HG02798 (cell line): ENCODE measurements at regions not wholly inside any gene's neighbourhood (a gene's known extent, or its start where the extent isn't known, plus 50 kb on each side); places are given as distances from the start of the nearest gene placed in this dataset.

Experiments used
- ATAC-seq: cut with Tn5 transposase; IDR thresholded peaks from one replicate; pipeline ENCODE4 v1.9.1; 2021; ENCODE audit warnings: mild to moderate bottlenecking; ENCODE audit not compliant: unreplicated experiment, poor library complexity

GRCh38 chr6:40914005-40914404 lies 125.0 kb downstream of the UNC5CL start:
- no peak for ATAC-seq

DNA sequence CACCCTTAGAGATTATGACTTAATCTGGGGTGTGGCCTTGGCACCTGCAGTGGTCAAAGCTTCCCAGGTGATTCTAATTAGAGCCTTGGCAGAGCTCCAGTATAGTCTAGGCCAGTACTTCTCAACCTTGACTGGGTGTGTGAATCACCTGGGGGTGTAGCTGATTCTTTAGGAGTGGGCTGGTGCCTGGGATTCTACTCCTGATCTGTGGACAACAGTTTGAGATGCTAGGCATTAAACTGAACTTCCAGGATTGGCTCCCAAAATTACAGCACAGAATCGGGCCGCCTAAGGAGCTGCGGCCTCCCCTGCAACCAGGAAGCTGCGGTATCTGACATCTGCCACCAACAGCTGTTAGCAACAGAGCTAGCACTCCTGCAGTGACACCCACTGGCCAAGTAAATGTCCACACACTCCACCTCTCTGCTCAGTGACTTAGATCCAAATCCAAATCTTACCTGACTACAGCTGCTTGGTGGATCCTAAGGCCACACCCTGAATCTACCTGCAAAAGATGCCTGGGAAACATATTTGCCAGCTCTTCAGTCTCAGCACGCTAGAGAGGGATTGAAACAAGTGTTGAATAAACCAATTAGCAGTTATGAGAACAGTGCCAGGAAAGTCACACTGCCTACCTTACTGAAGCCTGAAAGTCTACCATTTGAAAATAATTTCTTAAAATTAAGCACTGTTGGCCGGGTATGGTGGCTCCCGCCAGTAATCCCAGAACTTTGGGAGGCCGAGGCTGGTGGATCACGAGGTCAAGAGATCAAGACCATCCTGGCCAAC lies 126.7 kb downstream of the UNC5CL start:
- ATAC-seq = peak; percentile 86

DNA sequence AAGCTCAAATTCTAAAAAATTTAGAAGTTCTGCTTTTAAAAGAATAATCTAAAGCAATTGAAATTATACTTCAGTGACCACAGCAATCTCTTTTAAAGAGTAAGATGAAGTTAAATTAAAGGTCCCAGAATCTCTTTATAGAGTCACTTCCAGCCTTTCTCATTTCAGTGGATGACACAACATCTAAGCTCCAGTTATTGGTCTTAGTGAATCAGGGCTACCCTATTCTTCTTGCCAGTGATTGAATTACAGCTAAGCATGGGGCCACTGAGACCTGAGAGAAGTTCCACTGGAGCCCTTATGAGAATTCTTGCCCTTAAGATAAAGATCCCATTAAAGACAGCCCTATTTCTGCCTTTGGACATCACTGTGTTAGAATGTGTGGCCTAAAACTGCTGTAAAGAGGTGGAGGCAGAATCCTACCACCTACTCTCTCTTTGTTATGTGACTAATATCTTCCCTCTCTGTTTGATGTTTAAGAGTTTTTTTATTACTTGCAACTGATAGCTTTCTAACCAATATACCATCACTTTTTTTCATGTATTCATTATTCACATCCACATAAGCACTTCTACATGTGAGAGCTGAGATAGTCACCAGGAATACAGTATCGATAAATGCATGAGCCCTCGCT lies 128.6 kb downstream of the UNC5CL start:
- ATAC-seq = no peak

DNA sequence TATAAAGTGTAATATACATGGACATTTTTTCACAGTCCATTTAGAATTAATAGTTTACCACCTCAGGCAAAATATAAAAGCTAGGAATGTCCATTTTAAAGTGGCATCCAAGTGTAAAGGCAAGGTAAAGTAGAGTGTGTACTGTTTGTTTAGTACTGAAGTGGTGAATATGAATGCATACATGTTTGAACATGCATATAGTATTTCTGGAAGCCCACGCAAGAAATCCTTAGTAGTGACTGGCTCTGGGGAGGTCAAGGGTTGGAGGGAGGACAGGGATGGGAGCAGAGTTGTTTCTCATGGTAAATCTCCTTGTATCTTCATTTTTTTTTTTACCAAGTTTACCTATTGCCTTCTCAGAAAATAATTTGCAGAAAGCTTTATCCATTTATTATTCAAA lies 129.2 kb downstream of the UNC5CL start:
- ATAC-seq = no peak

- ATAC-seq = no peak
Observed at GRCh38 chr6:40907198-40907701, 131.8 kb downstream of the UNC5CL start.

DNA sequence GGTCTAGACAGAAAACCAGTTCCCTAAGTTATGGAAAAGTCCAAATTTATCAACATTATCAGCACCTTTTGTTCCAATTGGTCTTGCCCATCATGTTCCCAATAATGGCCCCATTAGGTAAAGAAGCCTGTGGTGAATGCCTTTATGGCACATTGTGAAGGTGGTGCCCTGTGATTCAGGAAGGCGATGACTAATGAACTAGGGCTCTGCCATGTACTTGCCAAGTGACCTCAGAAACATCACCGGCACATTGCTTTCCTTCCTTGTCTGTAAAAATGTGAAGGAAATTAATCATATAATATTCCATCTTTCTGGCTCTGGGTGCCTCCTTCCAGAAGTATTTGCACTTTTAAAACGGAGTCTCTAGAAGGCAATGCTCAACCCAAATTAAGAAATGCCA lies 132.3 kb downstream of the UNC5CL start:
- ATAC-seq = no peak

- no peak for ATAC-seq
Observed at GRCh38 chr6:40904583-40905194, 134.3 kb downstream of the UNC5CL start.

GRCh38 chr6:40903456-40903855 lies 135.6 kb downstream of the UNC5CL start:
- ATAC-seq = no peak

GRCh38 chr6:40901322-40902055 lies 137.5 kb downstream of the UNC5CL start:
- no peak for ATAC-seq

GRCh38 chr6:40900791-40901190 lies 138.2 kb downstream of the UNC5CL start:
- no peak for ATAC-seq

GRCh38 chr6:40899684-40900155 lies 139.3 kb downstream of the UNC5CL start:
- ATAC-seq = no peak

- ATAC-seq = no peak
Observed at GRCh38 chr6:40898073-40898472, 140.9 kb downstream of the UNC5CL start.

GRCh38 chr6:40897390-40898003 lies 141.5 kb downstream of the UNC5CL start:
- no peak for ATAC-seq

- no peak for ATAC-seq
Observed at GRCh38 chr6:40896696-40897095, 142.3 kb downstream of the UNC5CL start.

- no peak for ATAC-seq
Observed at GRCh38 chr6:40894962-40895799, 143.8 kb downstream of the UNC5CL start.

DNA sequence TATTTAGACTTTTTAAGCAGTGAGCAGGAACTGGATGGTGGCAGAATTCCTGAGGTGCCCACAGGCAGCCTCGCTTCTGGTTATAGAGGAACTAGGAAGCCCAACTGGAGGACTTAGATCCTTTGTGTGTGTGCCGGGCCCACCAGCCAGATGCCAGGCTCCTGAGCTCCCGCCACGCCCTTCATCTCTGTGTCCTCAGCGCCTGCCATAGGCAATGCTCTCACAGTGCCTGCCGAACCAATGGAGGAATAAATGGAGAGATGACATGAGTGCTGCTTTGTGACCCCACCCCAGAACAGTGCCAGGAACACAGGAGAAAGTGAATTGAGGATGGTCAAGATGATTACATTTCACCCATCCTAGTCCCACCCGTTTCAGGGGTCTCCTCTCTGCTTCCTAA lies 146.0 kb downstream of the UNC5CL start:
- ATAC-seq = no peak

GRCh38 chr6:40892223-40892622 lies 146.8 kb downstream of the UNC5CL start:
- ATAC-seq = no peak

GRCh38 chr6:40891686-40892085 lies 147.3 kb downstream of the UNC5CL start:
- no peak for ATAC-seq

DNA sequence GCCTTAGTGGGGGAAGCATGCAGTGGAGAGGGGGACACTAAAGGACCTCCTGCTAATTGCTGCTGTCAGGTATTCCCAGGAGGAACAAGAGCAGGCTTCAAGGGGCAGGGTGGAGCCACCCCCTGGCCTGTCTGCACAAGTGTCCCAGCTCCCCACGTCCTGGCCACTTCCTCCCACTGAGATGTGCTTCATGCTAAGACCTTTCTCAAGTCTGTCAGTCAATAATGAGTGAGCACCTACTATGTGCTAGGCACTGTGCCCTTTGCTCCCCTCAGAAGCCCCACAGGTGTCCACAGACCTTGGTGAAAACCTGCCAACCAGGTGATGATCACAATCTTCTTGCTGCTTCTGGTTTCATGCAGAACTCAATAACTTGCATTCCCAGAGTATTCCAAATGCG lies 147.9 kb downstream of the UNC5CL start:
- ATAC-seq = no peak
